ENCODE measurements at regions not wholly inside any gene's neighbourhood (a gene's known extent, or its start where the extent isn't known, plus 50 kb on each side); places are given as distances from the start of the nearest gene placed in this dataset.

DNA sequence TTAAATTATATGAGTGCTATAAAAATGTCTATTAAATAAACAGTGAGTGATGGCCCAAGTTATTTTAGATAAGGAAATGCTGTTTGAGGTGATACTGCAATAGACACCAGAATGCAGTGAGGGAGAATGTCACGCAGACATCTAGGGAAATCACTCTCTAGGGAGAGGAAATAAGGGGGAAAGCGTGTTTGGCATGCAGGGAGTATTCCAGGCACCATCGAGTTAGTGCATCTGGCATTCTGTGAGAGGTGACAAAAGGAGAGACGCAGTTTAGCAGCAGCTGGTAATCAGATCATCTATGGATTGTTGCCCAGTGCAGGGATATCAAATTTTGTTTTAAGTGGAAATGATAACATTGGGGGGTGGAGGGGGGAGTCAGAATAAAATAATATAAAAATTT is 175.4 kb upstream of the NETO1 start:
- H3K36me3 Mint-ChIP-seq (ENCODE audit: low read depth): no peaks in the 10 kb centered on the region
- H3K4me1 Mint-ChIP-seq: peaks cover 6% of the 10 kb centered on the region
- H3K9me3 Mint-ChIP-seq: no peaks in the 10 kb centered on the region
- TF ChIP-seq CTCF (IDR thresholded peaks at IDR 0.05; ENCODE audit: unreplicated experiment in 3 of 3): no peak
- no peaks in the 10 kb centered on the region for H3K27me3 Mint-ChIP-seq (ENCODE audit: low read depth)
- H3K4me3 Mint-ChIP-seq: no peak overlapping the region
- H3K27ac Mint-ChIP-seq: peak overlapping the region in 1 of 3 experiments; percentile 11

DNA sequence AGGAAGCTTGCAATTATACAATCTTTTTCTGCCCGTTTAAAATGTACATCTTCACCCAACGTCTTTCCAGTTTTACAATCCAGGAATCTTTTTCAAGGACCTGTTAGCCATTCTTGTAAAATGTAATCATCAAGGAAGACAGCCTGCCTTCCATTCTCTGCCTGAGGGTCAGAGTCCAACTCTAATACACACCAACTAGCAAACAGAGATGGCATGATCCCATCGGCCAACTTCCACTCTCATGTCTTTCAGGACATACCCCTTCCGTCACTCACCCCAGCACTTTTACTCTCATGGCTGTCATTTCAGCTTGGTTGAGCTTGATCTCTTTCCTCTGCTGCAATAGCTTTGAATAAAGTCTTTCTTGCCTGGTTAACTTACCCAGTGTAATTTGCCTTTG is 172.5 kb upstream of the NETO1 start:
- H3K4me3 Mint-ChIP-seq: no peak overlapping the region
- H3K9me3 Mint-ChIP-seq: no peaks in the 10 kb centered on the region
- H3K27me3 Mint-ChIP-seq (ENCODE audit: low read depth): no peaks in the 10 kb centered on the region
- H3K4me1 Mint-ChIP-seq: peaks cover 6% of the 10 kb centered on the region
- H3K27ac Mint-ChIP-seq: peak overlapping the region in 2 of 3 experiments; percentile 64 to 88
- TF ChIP-seq CTCF (IDR thresholded peaks at IDR 0.05; ENCODE audit: unreplicated experiment in 3 of 3): no peak
- H3K36me3 Mint-ChIP-seq (ENCODE audit: low read depth): no peaks in the 10 kb centered on the region

GRCh38 chr18:73038336-73038735 is 170.5 kb upstream of the NETO1 start:
- no peak for TF ChIP-seq CTCF (IDR thresholded peaks at IDR 0.05; ENCODE audit: unreplicated experiment in 3 of 3)
- Mint-ChIP-seq H3K27me3 (ENCODE audit: low read depth) (no peaks in the 10 kb centered on the region), H3K9me3 (no peaks in the 10 kb centered on the region), H3K27ac (no peak overlapping the region), H3K4me3 (no peak overlapping the region), H3K36me3 (ENCODE audit: low read depth) (no peaks in the 10 kb centered on the region), H3K4me1 (peaks cover 5% of the 10 kb centered on the region)

GRCh38 chr18:73023975-73024374 is 156.2 kb upstream of the NETO1 start:
- Mint-ChIP-seq H3K27ac (no peak overlapping the region), H3K27me3 (ENCODE audit: low read depth) (no peaks in the 10 kb centered on the region), H3K4me1 (no peaks in the 10 kb centered on the region), H3K4me3 (no peak overlapping the region), H3K36me3 (ENCODE audit: low read depth) (no peaks in the 10 kb centered on the region), H3K9me3 (peaks cover 29% of the 10 kb centered on the region)
- no peak for TF ChIP-seq CTCF (IDR thresholded peaks at IDR 0.05; ENCODE audit: unreplicated experiment in 3 of 3)

GRCh38 chr18:73009691-73010090 is 141.9 kb upstream of the NETO1 start:
- Mint-ChIP-seq H3K9me3 (peaks cover 5% of the 10 kb centered on the region), H3K27ac (no peak overlapping the region)

More at GRCh38 chr18:73009691-73010090, 141.9 kb upstream of the NETO1 start:
- no peak for TF ChIP-seq CTCF (IDR thresholded peaks at IDR 0.05; ENCODE audit: unreplicated experiment in 3 of 3)
- no peaks in the 10 kb centered on the region for H3K36me3 Mint-ChIP-seq (ENCODE audit: low read depth)
- no peaks in the 10 kb centered on the region for H3K27me3 Mint-ChIP-seq (ENCODE audit: low read depth)
- H3K4me1 Mint-ChIP-seq: no peaks in the 10 kb centered on the region
- H3K4me3 Mint-ChIP-seq: no peak overlapping the region

All from nephron (organoid).